AG10803 (cell line): ENCODE measurements at regions not wholly inside any gene's neighbourhood (a gene's known extent, or its start where the extent isn't known, plus 50 kb on each side); places are given as distances from the start of the nearest gene placed in this dataset.

ENCODE experiments used
- DNase-seq: peaks from one replicate; pipeline ENCODE4 v3.0.0; 2010; ENCODE audit warnings: low read depth
- H3K4me3 ChIP-seq: 2 replicates; pipeline ENCODE4 v1.5.1; 2011; ENCODE audit warnings: mild to moderate bottlenecking, low read length, control low read depth
- TF ChIP-seq, protein P1 (sequence below): conservative IDR thresholded peaks from 2 replicates; pipeline ENCODE4 v1.5.1; 2011; ENCODE audit warnings: mild to moderate bottlenecking, low read length, control low read depth, inconsistent platforms

DNA sequence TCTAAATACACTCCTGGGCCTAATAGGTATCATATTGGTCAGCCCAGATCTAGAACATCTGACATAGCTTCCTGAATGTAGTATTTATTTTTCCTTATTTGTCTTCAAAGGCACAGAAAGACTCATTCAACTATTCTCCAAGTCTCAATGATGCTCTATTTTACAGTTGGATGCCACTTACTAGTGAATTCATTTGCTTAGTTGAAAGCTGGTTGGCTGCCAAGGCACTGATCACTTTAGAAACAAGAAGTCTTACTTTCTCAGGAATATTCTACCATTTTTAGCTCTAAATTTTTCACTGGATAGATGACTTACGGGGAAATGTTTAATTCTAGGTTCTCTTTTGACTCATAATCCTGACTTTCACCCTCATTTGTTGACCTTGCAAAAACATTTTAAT, 863.4 kb downstream of the SORCS1 start:
- H3K4me3 ChIP-seq = no peak overlapping the region
- TF ChIP-seq, protein P1, sequence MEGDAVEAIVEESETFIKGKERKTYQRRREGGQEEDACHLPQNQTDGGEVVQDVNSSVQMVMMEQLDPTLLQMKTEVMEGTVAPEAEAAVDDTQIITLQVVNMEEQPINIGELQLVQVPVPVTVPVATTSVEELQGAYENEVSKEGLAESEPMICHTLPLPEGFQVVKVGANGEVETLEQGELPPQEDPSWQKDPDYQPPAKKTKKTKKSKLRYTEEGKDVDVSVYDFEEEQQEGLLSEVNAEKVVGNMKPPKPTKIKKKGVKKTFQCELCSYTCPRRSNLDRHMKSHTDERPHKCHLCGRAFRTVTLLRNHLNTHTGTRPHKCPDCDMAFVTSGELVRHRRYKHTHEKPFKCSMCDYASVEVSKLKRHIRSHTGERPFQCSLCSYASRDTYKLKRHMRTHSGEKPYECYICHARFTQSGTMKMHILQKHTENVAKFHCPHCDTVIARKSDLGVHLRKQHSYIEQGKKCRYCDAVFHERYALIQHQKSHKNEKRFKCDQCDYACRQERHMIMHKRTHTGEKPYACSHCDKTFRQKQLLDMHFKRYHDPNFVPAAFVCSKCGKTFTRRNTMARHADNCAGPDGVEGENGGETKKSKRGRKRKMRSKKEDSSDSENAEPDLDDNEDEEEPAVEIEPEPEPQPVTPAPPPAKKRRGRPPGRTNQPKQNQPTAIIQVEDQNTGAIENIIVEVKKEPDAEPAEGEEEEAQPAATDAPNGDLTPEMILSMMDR = no peak

DNA sequence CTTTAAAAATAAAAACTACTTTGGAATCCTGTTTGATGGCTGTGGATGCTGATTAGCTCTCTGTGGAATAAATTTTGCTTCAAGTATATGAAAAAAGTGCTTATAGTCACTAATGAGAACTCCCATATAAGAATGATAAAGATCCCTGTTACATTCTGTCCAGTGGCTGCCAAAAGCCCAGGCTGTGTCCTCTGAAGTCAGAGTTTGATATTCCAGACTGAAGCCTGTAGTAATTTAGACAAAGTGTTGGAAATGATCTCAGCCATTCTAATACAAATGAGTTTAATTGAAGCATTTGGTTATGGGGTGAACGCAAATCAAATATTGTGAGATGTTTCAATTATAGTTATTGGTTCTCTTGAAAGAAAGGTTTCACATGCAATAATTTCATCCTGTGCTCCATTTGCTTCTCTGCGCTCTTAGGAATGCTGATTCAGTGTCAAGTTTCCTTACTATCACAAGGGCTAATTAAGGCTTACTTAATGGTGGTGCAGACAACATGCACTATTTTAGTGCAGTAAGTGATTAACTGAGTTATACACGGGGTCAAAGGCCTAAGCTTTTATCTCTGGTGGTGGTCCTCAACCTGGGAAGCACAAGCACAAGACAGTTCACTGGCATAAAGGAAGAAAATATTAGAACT, 867.6 kb downstream of the SORCS1 start:
- H3K4me3 ChIP-seq = no peak overlapping the region
- TF ChIP-seq, protein P1 = no peak
- DNase-seq = no peak

More for the DNA sequence above, 863.4 kb downstream of the SORCS1 start:
- no peak for DNase-seq

DNA sequence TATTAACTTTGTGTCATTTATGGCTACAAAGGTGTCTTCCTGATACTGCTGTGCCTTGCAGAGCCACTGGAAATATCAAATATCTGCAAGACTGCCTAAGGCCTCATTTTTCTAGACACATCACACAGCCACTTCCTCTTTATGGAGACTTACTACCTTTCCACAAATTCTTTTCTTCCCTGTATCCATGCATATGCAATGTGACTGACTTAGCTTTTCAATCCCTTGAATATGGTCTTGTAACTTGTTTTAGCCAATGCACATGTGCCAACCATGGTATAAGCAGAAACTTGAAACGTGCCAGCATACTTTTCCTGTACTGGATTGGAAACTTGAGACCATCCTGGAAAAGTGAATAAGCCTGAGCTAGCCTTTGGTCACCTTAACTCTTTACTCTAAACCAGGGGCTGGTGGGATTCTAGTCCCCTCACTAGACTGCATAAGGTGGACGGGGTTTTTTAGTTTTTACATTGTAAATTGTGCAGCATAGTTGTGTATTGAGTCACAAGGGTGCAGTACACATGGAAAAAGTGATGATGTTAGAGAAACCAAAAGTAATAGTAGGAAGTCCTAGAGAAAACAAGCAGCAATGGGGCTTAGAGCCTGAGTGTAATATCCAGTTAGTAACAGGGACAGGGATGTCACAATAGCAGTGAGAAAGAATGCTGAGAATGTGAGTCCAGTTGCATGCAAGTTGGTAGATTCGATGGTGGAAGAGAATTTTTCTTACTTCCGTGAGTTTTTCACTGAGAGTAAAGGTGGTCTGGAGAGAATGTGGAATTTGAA, 879.5 kb downstream of the SORCS1 start:
- H3K4me3 ChIP-seq = no peak overlapping the region
- peak; percentile 59 for DNase-seq
- TF ChIP-seq, protein P1 = no peak

DNA sequence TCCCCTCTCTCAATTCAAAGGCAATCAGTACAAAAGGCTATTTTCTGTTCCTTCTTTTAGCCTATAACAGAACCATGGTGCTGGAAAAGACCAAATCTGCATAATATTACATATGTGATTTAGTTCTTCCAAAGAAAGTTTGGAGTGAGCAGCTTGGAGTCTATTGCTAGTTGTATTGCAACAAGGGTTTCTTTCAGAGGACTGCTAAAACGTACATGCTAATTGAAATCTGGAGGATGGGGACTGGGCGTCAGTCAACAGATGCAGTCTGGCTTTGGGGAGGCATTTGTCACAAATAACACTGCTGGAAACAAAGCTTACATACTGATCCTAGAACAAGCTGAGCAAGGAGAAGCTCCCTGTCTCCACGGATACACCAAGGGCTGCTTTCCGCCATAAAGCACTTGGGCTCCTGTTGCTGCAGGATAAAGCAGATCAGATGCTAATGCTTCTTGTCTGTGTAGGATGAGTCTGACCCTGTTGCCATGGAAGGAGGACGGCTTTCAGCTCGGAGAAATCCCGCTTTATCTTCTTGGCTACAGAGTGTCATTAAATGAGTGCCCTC, 883.5 kb downstream of the SORCS1 start:
- TF ChIP-seq, protein P1 = no peak
- no peak overlapping the region for H3K4me3 ChIP-seq
- DNase-seq = no peak

DNA sequence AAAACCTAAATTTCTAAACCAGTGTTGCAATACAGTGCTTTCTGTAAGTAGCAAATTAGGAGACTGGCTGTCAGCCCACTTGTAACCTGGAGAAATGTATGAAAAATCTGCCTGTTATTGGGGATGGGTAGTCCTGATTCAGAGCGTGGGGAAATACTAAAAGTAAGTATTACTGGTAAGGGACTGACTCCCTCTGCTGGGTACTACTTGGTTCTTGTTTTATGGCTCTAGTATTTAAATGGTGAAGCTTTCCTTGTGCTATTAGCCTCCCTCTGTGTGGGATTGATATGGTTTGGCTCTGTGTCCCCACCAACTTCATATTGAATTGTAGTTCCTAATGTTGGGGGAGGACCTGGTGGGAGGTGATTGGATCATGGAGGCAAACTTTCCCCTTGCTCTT, 886.1 kb downstream of the SORCS1 start:
- TF ChIP-seq, protein P1 = 0 out of 2 replicates have a peak, but pooled peaks have one; percentile 4
- no peak overlapping the region for H3K4me3 ChIP-seq
- DNase-seq = peak; percentile 11

DNA sequence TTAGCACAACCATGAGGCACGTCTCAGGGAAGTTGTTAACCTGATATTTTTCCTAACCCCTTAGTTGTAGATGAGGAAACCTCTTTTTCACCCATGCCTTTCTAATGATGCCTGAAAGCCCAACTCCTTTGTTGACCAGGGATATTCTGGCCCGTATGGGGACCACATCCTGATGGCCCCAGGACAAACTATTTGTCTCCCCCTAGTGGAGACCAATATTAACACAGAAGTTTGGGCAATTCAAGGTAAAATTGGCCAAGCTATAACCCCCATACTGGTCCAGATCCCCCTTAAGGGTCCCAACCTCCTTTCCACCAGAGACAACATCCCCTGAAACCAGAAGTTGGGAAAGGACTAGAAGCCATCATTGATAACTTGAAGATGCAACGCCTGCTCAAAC, 893.3 kb downstream of the SORCS1 start:
- TF ChIP-seq, protein P1 = no peak
- no peak for DNase-seq
- no peak overlapping the region for H3K4me3 ChIP-seq
